ENCODE measurements at regions not wholly inside any gene's neighbourhood (a gene's known extent, or its start where the extent isn't known, plus 50 kb on each side); places are given as distances from the start of the nearest gene placed in this dataset.

DNA sequence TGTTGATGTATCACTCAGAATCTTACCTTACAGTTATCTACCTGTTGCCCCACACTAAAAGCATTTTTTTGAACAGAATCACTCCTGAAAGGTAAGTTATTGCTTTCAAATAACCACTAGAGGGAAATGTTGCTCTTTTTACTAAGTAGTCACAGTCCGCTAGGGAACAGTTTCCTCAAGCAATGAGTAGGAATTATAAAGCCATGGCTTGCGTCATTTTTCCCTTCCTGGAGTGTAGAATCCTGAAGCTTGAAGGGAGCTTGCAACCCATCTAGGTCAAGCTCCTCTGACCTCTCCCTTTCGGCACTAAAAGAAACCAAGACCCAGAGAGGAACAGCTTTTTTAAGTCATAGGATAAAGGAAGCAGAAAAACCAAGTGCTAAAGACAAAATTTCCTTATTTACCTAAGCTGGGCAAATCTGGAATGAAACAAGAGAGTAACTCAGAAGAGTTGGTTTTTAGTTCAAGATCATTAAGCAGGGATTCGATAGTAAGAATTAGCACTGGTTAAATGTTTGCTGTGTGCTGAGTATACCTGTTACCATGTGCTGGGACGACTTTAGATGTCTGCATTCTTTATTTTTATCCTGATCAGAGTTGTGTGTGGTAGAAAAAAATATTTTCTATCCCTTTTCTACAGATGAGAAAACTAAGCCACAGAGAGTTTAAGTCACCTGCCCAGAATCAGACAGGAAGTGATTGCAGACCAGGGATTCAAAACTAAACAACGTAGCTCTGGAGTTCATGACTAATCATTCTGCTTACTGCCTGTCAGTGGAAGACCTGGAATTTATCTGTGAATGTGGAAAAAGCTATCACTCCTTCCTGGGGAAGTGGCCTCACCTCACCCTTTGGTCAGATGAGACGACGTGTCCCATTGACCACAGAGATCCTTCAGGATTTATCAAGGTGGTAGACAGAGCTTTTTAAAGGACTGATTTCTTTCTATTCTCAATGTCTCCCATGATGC lies 631.5 kb downstream of the RAB28 start:
- Histone ChIP-seq H3K9ac (ENCODE audit: low read length) (no peak overlapping the region), H3K4me2 (ENCODE audit: low read length) (no peak overlapping the region)

DNA sequence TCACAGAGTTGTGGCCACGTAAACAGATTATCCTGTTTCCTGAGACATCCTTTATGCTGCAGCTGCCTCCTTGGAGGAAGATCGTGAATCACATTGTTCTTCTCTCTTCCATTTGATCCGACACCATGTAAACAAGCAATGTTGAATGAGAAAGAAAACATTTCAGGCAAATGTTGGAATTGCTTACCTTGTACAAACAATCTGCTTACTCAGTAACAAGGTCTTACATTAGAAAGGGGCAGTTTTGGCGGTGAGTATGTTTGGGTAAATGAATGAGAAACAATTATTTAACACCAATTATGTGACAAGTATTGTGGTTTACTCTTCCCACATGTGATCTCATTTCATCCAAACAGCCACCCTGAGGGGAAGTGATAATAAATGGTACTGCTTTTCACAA lies 637.8 kb downstream of the RAB28 start:
- no peaks in the 10 kb centered on the region for H3K9me2 ChIP-seq (ENCODE audit: insufficient read depth, low read length)
- H3K4me3 ChIP-seq (ENCODE audit: low read length) = no peak overlapping the region
- H3F3A ChIP-seq (ENCODE audit: insufficient read depth, low read length, poor library complexity, severe bottlenecking) = no peaks in the 10 kb centered on the region
- no peaks in the 10 kb centered on the region for H3K9me3 ChIP-seq (ENCODE audit: low read length)
- no peak overlapping the region for H2AFZ ChIP-seq (ENCODE audit: low read depth, low read length)
- no peaks in the 10 kb centered on the region for H3K36me3 ChIP-seq (ENCODE audit: insufficient read depth, low read length)
- no peaks in the 10 kb centered on the region for H3K79me2 ChIP-seq (replicated peaks; ENCODE audit: insufficient read depth, low read length)
- H3K9ac ChIP-seq (ENCODE audit: low read length) = no peak overlapping the region
- TF ChIP-seq, protein P1, sequence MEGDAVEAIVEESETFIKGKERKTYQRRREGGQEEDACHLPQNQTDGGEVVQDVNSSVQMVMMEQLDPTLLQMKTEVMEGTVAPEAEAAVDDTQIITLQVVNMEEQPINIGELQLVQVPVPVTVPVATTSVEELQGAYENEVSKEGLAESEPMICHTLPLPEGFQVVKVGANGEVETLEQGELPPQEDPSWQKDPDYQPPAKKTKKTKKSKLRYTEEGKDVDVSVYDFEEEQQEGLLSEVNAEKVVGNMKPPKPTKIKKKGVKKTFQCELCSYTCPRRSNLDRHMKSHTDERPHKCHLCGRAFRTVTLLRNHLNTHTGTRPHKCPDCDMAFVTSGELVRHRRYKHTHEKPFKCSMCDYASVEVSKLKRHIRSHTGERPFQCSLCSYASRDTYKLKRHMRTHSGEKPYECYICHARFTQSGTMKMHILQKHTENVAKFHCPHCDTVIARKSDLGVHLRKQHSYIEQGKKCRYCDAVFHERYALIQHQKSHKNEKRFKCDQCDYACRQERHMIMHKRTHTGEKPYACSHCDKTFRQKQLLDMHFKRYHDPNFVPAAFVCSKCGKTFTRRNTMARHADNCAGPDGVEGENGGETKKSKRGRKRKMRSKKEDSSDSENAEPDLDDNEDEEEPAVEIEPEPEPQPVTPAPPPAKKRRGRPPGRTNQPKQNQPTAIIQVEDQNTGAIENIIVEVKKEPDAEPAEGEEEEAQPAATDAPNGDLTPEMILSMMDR (IDR thresholded peaks at IDR 0.05; ENCODE audit: poor library complexity, severe bottlenecking) = no peak
- TF ChIP-seq SMC3 (conservative IDR thresholded peaks at IDR 0.05; ENCODE audit: poor library complexity) = no peak
- TF ChIP-seq EZH2 (IDR thresholded peaks at IDR 0.05; ENCODE audit: borderline replicate concordance, insufficient read depth, low read length, poor library complexity, severe bottlenecking) = no peak
- no peak for TF ChIP-seq RAD21 (conservative IDR thresholded peaks at IDR 0.05)
- no peak for TF ChIP-seq MXI1 (conservative IDR thresholded peaks at IDR 0.05; ENCODE audit: poor library complexity, severe bottlenecking)
- TF ChIP-seq EP300 (conservative IDR thresholded peaks at IDR 0.05; ENCODE audit: poor library complexity, severe bottlenecking) = no peak
- TF ChIP-seq POLR2AphosphoS5 (IDR thresholded peaks at IDR 0.05) = no peak
- TF ChIP-seq, protein P2, sequence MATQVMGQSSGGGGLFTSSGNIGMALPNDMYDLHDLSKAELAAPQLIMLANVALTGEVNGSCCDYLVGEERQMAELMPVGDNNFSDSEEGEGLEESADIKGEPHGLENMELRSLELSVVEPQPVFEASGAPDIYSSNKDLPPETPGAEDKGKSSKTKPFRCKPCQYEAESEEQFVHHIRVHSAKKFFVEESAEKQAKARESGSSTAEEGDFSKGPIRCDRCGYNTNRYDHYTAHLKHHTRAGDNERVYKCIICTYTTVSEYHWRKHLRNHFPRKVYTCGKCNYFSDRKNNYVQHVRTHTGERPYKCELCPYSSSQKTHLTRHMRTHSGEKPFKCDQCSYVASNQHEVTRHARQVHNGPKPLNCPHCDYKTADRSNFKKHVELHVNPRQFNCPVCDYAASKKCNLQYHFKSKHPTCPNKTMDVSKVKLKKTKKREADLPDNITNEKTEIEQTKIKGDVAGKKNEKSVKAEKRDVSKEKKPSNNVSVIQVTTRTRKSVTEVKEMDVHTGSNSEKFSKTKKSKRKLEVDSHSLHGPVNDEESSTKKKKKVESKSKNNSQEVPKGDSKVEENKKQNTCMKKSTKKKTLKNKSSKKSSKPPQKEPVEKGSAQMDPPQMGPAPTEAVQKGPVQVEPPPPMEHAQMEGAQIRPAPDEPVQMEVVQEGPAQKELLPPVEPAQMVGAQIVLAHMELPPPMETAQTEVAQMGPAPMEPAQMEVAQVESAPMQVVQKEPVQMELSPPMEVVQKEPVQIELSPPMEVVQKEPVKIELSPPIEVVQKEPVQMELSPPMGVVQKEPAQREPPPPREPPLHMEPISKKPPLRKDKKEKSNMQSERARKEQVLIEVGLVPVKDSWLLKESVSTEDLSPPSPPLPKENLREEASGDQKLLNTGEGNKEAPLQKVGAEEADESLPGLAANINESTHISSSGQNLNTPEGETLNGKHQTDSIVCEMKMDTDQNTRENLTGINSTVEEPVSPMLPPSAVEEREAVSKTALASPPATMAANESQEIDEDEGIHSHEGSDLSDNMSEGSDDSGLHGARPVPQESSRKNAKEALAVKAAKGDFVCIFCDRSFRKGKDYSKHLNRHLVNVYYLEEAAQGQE (IDR thresholded peaks at IDR 0.05; ENCODE audit: borderline replicate concordance) = no peak
- no peak for TF ChIP-seq TAF1 (IDR thresholded peaks at IDR 0.05; ENCODE audit: low read depth)
- no peaks in the 10 kb centered on the region for H4K20me1 ChIP-seq (ENCODE audit: insufficient read depth)
- H3K4me2 ChIP-seq (ENCODE audit: low read length) = no peak overlapping the region
- no peak overlapping the region for H3K27ac ChIP-seq (ENCODE audit: low read length)
- H3K27me3 ChIP-seq (ENCODE audit: insufficient read depth, low read depth, low read length) = no peaks in the 10 kb centered on the region

More for the DNA sequence above, 631.5 kb downstream of the RAB28 start:
- TF ChIP-seq MXI1 (conservative IDR thresholded peaks at IDR 0.05; ENCODE audit: poor library complexity, severe bottlenecking) = no peak
- no peak for TF ChIP-seq EP300 (conservative IDR thresholded peaks at IDR 0.05; ENCODE audit: poor library complexity, severe bottlenecking)
- TF ChIP-seq, protein P1 (IDR thresholded peaks at IDR 0.05; ENCODE audit: poor library complexity, severe bottlenecking) = peak; percentile 91
- TF ChIP-seq RAD21 (conservative IDR thresholded peaks at IDR 0.05) = peak; percentile 95
- TF ChIP-seq, protein P2 (IDR thresholded peaks at IDR 0.05; ENCODE audit: borderline replicate concordance) = peak; percentile 26
- TF ChIP-seq TAF1 (IDR thresholded peaks at IDR 0.05; ENCODE audit: low read depth) = no peak
- TF ChIP-seq EZH2 (IDR thresholded peaks at IDR 0.05; ENCODE audit: borderline replicate concordance, insufficient read depth, low read length, poor library complexity, severe bottlenecking) = no peak
- peak; percentile 92 for TF ChIP-seq SMC3 (conservative IDR thresholded peaks at IDR 0.05; ENCODE audit: poor library complexity)
- TF ChIP-seq POLR2AphosphoS5 (IDR thresholded peaks at IDR 0.05) = no peak
- no peaks in the 10 kb centered on the region for H3F3A ChIP-seq (ENCODE audit: insufficient read depth, low read length, poor library complexity, severe bottlenecking)
- no peaks in the 10 kb centered on the region for H4K20me1 ChIP-seq (ENCODE audit: insufficient read depth)
- H2AFZ ChIP-seq (ENCODE audit: low read depth, low read length) = no peak overlapping the region
- no peaks in the 10 kb centered on the region for H3K27me3 ChIP-seq (ENCODE audit: insufficient read depth, low read depth, low read length)
- no peaks in the 10 kb centered on the region for H3K79me2 ChIP-seq (replicated peaks; ENCODE audit: insufficient read depth, low read length)
- H3K9me2 ChIP-seq (ENCODE audit: insufficient read depth, low read length) = no peaks in the 10 kb centered on the region
- no peaks in the 10 kb centered on the region for H3K9me3 ChIP-seq (ENCODE audit: low read length)
- no peak overlapping the region for H3K4me3 ChIP-seq (ENCODE audit: low read length)
- no peaks in the 10 kb centered on the region for H3K36me3 ChIP-seq (ENCODE audit: insufficient read depth, low read length)
- no peak overlapping the region for H3K27ac ChIP-seq (ENCODE audit: low read length)
